ENCODE measurements at regions not wholly inside any gene's neighbourhood (a gene's known extent, or its start where the extent isn't known, plus 50 kb on each side); places are given as distances from the start of the nearest gene placed in this dataset.

- TF ChIP-seq POLR2A (IDR thresholded peaks at IDR 0.05; ENCODE audit: low read length) (no peak), CTCF (IDR thresholded peaks at IDR 0.05) (no peak)
Observed at GRCh38 chr6:14036911-14037310, 80.7 kb upstream of the CD83 start.
